GM23248 (cell line): ENCODE measurements at regions not wholly inside any gene's neighbourhood (a gene's known extent, or its start where the extent isn't known, plus 50 kb on each side); places are given as distances from the start of the nearest gene placed in this dataset.

ENCODE experiments used
- EZH2 ChIP-seq: fragments of 200-600 bp; sonication (generic); IDR thresholded peaks from 2 replicates; pipeline ENCODE4 v1.6.1; 2018; ENCODE audit warnings: antibody characterized with exemption, mild to moderate bottlenecking; ENCODE audit not compliant: insufficient read depth, poor library complexity, severe bottlenecking
- EZH2phosphoT487 ChIP-seq: fragments of 200-600 bp; sonication (generic); IDR thresholded peaks from 2 replicates; pipeline ENCODE4 v1.6.1; 2018; ENCODE audit warnings: antibody characterized with exemption, moderate library complexity, mild to moderate bottlenecking, low read depth; ENCODE audit not compliant: insufficient read depth

DNA sequence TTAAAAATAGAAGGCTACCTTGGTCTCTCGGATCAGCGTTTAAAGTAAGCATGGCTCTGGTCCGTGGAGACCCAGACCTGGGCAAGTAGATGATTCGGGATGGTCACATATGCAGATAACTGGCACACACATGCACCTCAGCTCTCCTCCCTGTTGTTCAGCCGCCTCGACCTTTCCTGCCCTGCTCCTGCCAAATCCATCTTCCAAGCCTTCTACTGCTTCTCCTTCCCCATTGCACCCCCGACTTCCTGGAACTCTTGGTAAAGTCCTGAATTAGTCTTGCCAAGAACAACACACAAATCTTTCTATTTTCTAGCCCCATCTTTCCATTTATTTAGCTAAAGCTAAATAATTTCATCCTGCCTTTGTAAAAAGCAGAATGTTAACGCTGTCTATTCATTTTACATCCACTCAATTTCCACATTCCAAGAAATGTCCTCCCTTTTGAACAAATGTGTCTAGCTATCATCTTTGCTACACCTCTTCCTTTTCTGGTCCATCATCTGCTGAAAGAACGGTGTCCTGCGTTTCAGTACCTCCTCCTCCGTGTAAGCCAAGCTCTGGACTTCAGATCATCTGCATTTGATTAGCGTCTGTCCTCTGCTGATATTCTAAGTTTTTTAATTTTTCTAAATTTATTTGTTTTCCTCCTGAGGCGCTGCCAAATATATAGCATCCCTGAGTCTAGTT lies 92.5 kb downstream of the ZIC5 start:
- TF ChIP-seq EZH2 (no peak), EZH2phosphoT487 (no peak)
